CD4-positive, alpha-beta T cell (primary cell): ENCODE measurements at regions not wholly inside any gene's neighbourhood (a gene's known extent, or its start where the extent isn't known, plus 50 kb on each side); places are given as distances from the start of the nearest gene placed in this dataset.

ENCODE experiments used
- ATAC-seq: fragments of 200-7000 bp; cut with Tn5 transposase; one replicate; pipeline ENCODE4 v1.10.0; 2022; ENCODE audit warnings: mild to moderate bottlenecking; ENCODE audit not compliant: poor library complexity
- CTCF ChIA-PET: fragments of 350-600 bp; sonication (Branson Sonifier 250); formaldehyde crosslinking; loops from one replicate; lab custom pipeline; 2021; ENCODE audit warnings: antibody characterized with exemption, inconsistent platforms; lab: Charles Lee
- POLR2A ChIA-PET: fragments of 350-600 bp; sonication (Branson Sonifier 250); formaldehyde crosslinking; loops from one replicate; lab custom pipeline; 2021; ENCODE audit warnings: antibody characterized with exemption, inconsistent platforms; lab: Charles Lee
- DNase-seq, 14 experiments: peaks; one replicate each; pipeline ENCODE4 v3.0.0-alpha.2; 2013 to 2020; ENCODE audit warnings: mixed read lengths in 2 of 14
- H3K27ac ChIP-seq, 2 donors: one replicate each; pipeline versions ENCODE4 v1.5.1 to v1.7.0; 2013; ENCODE audit warnings: low read length in 2 of 2, low read depth in 1 of 2, mild to moderate bottlenecking in 1 of 2
- H3K27me3 ChIP-seq, 2 experiments: 1 replicate in 1 of 2; 2 replicates in 1 of 2; pipeline versions ENCODE4 v1.6.1 to v1.7.0; 2013; ENCODE audit warnings: low read length in 2 of 2, control low read depth in 1 of 2, mild to moderate bottlenecking in 1 of 2, moderate library complexity in 1 of 2; ENCODE audit not compliant: insufficient read depth in 2 of 2, control insufficient read depth in 1 of 2
- H3K36me3 ChIP-seq: one replicate; pipeline ENCODE4 v1.6.1; 2013; ENCODE audit warnings: low read length, control low read depth; ENCODE audit not compliant: insufficient read depth
- H3K4me1 ChIP-seq: one replicate; pipeline ENCODE4 v1.6.1; 2013; ENCODE audit warnings: low read length, control low read depth; ENCODE audit not compliant: insufficient read depth
- H3K4me3 ChIP-seq: one replicate; pipeline ENCODE4 v1.5.1; 2013; ENCODE audit warnings: mild to moderate bottlenecking, low read length, moderate library complexity
- H3K9me3 ChIP-seq, 2 experiments: 1 replicate in 1 of 2; 2 replicates in 1 of 2; pipeline versions ENCODE4 v1.6.1 to v1.7.0; 2013; ENCODE audit warnings: low read length in 2 of 2, mild to moderate bottlenecking in 2 of 2, control low read depth in 1 of 2, moderate library complexity in 1 of 2; ENCODE audit not compliant: control insufficient read depth in 1 of 2, insufficient read depth in 1 of 2
- H3K27ac Mint-ChIP-seq: one replicate; pipeline ENCODE4 v1.8.0; 2020; ENCODE audit warnings: mixed read lengths
- H3K27me3 Mint-ChIP-seq: one replicate; pipeline ENCODE4 v1.8.0; 2021; ENCODE audit warnings: mixed read lengths
- H3K36me3 Mint-ChIP-seq: one replicate; pipeline ENCODE4 v1.8.0; 2021; ENCODE audit warnings: low read depth, mixed read lengths
- H3K4me1 Mint-ChIP-seq: one replicate; pipeline ENCODE4 v1.8.0; 2021; ENCODE audit warnings: low read depth, mixed read lengths
- H3K4me3 Mint-ChIP-seq: one replicate; pipeline ENCODE4 v1.8.0; 2020; ENCODE audit warnings: mild to moderate bottlenecking, mixed read lengths
- H3K9me3 Mint-ChIP-seq: one replicate; pipeline ENCODE4 v1.8.0; 2020; ENCODE audit warnings: mixed read lengths
- CTCF ChIP-seq: fragments of 200-600 bp; IDR thresholded peaks from one replicate; pipeline ENCODE4 v1.8.0; 2022; ENCODE audit warnings: antibody characterized with exemption, mild to moderate bottlenecking
- intact Hi-C, 2 experiments: fragments of 100-400 bp; cut with DNase I in 1 of 2; cut with micrococcal nuclease in 1 of 2; formaldehyde crosslinking; loops; one replicate each; pipeline versions ENCODE4 v1.15.1 to v1.9.0; 2023 to 2025; cut with DNase I, micrococcal nuclease

DNA sequence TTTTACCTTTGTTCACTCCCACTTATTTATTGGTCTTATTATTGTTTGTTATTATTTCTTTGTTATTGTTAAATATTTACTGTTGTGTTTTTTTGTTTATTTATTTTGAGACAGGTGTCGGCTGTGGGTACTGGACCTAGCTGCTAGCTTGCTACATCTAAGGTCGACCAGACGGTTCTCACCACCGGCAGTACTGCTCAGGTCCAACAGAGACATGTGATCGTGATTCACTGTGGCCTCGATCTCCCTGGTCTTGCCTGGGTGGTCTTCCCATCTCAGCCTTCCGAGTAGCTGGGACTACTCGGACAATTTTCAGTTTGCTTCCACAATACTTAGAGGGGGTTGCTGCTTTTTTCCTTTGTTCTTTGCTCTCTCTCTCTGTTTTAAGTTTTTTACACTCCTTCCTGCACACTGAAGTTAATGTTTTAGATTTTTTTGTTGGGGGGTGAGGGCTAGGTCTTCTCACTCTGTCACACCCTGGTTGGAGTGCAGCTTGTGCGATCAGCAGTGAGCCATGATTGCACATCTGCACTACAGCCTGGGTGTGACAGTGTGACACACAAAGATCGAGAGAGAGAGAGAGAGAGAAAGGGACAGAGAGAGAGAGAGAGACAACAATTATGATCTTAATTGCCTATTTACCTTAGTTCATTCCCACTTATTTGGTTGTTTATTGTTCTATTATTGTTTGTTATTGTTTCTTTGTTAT, 1432.4 kb downstream of the UQCRFS1 start:
- intact Hi-C loops = no loop called here
- peaks cover under 1% of the 10 kb centered on the region for H3K4me1 Mint-ChIP-seq
- Histone ChIP-seq H3K27ac (no peak overlapping the region), H3K27me3 (no peaks in the 10 kb centered on the region), H3K4me1 (no peaks in the 10 kb centered on the region), H3K9me3 (peaks cover 13 to 23% of the 10 kb centered on the region in 2 experiments), H3K36me3 (no peaks in the 10 kb centered on the region), H3K4me3 (no peak overlapping the region)
- POLR2A ChIA-PET = no interaction called here
- no peak overlapping the region for H3K27ac Mint-ChIP-seq
- TF ChIP-seq CTCF = no peak
- H3K9me3 Mint-ChIP-seq = peaks cover 8% of the 10 kb centered on the region
- H3K36me3 Mint-ChIP-seq = peaks cover 93% of the 10 kb centered on the region
- DNase-seq (no peak), ATAC-seq (no peak)
- CTCF ChIA-PET = no interaction called here
- H3K4me3 Mint-ChIP-seq = no peak overlapping the region
- H3K27me3 Mint-ChIP-seq = no peaks in the 10 kb centered on the region

DNA sequence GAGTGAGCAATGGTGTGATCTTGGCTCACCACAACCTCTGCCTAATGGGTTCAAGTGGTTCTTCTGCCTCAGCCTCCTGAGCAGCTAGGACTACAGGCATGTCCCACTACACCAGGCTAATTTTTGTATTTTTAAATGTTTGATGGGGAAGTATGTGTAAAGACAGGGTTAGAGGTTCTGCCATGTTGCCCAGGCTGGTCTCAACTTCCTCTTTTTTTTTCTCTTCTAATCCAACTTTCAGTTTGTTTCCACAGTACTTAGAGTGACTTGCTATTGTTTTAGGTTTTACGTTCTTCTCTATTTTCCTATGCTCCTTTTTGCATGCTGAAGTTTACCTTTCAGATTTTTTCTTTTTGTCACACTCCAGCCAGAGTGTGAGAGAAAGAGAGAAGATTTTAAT, 1433.0 kb downstream of the UQCRFS1 start:
- no peaks in the 10 kb centered on the region for H3K4me1 Mint-ChIP-seq
- H3K27ac Mint-ChIP-seq = no peak overlapping the region
- no peaks in the 10 kb centered on the region for H3K27me3 ChIP-seq
- no peak overlapping the region for H3K4me3 ChIP-seq
- ChIA-PET CTCF (no interaction called here), POLR2A (no interaction called here)
- H3K9me3 ChIP-seq = peaks cover 13 to 28% of the 10 kb centered on the region in 2 experiments
- H3K36me3 ChIP-seq = no peaks in the 10 kb centered on the region
- no peak for ATAC-seq
- intact Hi-C loops = no loop called here
- peaks cover 10% of the 10 kb centered on the region for H3K9me3 Mint-ChIP-seq
- no peak overlapping the region for H3K4me3 Mint-ChIP-seq
- no peak for DNase-seq
- H3K27ac ChIP-seq = no peak overlapping the region
- H3K27me3 Mint-ChIP-seq = no peaks in the 10 kb centered on the region
- H3K36me3 Mint-ChIP-seq = peaks cover 93% of the 10 kb centered on the region
- TF ChIP-seq CTCF = no peak
- no peaks in the 10 kb centered on the region for H3K4me1 ChIP-seq

- Histone ChIP-seq H3K27me3 (no peaks in the 10 kb centered on the region), H3K27ac (no peak overlapping the region), H3K9me3 (peaks cover 27 to 49% of the 10 kb centered on the region in 2 experiments), H3K4me1 (no peaks in the 10 kb centered on the region), H3K36me3 (no peaks in the 10 kb centered on the region), H3K4me3 (no peak overlapping the region)
- ChIA-PET CTCF (no interaction called here), POLR2A (no interaction called here)
- DNase-seq = no peak
- Mint-ChIP-seq H3K9me3 (peaks cover 14% of the 10 kb centered on the region), H3K36me3 (peaks cover 87% of the 10 kb centered on the region), H3K4me1 (no peaks in the 10 kb centered on the region), H3K4me3 (no peak overlapping the region), H3K27me3 (no peaks in the 10 kb centered on the region), H3K27ac (no peak overlapping the region)
- intact Hi-C loops = no loop called here
- no peak for TF ChIP-seq CTCF
- no peak for ATAC-seq
These were observed 1435.2 kb downstream of the UQCRFS1 start for GRCh38 chr19:27777726-27778125.
